ENCODE measurements at regions not wholly inside any gene's neighbourhood (a gene's known extent, or its start where the extent isn't known, plus 50 kb on each side); places are given as distances from the start of the nearest gene placed in this dataset.
"Not testable (repeated sequence)": the region's sequence is repeated elsewhere in the genome, so short reads cannot be mapped to it uniquely, and the experiment has no call there.

DNA sequence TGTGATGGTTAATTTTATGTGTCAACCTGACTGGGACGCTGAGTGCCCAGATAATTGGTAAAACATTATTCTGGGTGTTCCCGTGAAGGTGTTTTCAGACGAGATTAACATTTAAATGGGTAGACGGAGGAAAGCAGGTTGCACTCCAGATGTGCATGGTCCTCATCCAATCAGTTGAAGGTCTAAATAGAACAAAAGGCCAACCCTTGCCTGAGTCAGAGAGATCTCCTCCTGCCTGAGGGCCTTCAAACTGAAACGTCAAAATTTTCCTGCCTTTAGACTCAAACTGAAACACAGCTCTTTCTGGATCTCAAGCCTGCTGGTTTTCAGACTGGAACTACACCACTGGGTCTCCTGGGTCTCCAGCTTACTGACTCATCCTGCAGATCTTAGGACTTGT lies 73.5 kb downstream of the NPIPA8 start:
- not testable (repeated sequence) for DNase-seq (ENCODE audit: low spot score)

DNA sequence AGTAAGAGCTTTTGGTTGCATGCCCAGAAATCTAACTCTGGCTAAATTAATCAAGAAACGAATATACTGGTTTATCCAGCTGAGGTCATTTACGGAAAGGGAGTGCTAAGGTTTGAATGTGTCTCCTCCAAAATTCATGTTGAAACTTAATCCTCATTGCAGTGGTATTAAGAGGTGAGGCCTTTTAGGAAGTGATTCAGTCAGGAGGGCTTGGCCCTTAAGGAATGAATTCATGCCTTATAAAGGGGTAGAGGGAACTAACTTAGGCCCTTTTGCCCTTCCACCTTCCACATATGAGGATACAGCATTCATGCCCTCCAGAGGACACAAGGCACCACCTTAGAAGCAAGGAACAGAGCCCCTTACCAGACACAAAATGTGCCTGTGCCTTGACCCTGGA lies 74.7 kb downstream of the NPIPA8 start:
- not testable (repeated sequence) for DNase-seq (ENCODE audit: low spot score)

DNA sequence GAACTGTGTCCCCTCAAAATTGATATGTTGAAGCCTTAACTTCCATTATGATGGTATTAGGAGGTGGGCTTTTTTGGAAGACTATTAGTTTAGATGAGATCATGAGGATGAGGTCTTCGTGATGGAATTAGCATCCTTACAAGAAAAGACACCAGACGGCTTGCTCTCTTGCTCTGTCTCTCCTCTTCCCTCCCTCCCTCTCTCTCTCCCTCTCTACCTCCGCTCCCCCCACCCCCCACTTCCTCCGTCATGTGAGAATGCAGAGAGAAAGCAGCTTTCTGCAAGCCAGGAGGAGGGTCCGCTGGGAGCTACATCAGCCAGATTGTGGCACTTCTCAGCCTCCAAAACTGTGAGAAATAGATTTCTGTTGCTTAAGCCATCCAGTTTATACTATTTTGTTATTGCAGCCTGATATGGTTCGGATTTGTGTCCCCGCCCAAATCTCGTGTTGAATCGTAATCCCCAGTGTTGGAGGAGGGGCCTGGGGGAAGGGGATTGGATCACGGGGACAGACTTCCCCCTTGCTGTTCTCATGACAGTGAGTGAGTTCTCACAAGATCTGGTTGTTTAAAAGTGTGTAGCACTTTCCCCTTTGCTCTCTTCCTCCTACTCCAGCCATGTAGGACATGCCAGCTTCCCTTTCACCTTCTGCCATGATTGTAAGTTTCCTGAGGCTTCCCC lies 76.9 kb downstream of the NPIPA8 start:
- not testable (repeated sequence) for DNase-seq (ENCODE audit: low spot score)

DNA sequence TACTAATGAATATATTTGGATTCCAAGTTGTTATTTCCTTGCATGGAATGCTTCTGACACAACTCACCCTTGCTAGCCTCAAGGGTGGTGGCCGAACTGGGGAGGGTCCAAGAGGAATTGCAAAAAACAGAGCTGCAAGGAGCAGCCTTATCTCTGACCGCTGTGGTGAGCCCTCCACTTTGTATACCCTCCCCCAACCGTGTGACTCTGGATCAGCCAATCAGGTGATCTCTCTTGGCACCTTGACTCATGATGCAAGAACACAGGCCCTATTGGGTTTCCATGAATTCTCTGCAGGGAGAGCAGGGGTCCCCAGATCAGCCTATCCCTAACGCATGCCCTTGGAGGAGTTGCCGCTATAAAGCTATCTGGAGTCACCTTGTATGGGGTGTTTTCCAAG lies 83.6 kb downstream of the NPIPA8 start:
- DNase-seq (ENCODE audit: low spot score) = not testable (repeated sequence)

DNA sequence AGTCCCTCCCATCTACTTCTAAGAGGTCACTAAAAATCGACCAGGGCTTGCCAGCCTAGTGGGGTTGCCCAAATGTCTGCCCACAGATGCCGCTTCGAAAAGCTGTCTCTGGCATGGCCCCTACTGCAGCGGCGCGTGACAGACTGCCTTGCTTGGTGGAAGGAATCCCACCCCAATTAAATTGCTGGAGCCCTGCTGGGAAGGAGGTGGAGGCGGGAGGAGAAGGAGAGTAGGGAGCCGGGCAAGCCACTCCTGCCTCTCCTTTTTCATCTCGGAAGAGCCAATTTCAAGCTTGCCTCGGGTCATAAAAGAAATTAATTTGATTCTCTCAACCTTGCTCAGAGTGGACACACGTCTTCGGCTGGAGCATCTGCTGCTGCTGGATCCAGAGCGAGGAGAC lies 106.0 kb downstream of the NPIPA8 start:
- DNase-seq (ENCODE audit: low spot score) = not testable (repeated sequence)

DNA sequence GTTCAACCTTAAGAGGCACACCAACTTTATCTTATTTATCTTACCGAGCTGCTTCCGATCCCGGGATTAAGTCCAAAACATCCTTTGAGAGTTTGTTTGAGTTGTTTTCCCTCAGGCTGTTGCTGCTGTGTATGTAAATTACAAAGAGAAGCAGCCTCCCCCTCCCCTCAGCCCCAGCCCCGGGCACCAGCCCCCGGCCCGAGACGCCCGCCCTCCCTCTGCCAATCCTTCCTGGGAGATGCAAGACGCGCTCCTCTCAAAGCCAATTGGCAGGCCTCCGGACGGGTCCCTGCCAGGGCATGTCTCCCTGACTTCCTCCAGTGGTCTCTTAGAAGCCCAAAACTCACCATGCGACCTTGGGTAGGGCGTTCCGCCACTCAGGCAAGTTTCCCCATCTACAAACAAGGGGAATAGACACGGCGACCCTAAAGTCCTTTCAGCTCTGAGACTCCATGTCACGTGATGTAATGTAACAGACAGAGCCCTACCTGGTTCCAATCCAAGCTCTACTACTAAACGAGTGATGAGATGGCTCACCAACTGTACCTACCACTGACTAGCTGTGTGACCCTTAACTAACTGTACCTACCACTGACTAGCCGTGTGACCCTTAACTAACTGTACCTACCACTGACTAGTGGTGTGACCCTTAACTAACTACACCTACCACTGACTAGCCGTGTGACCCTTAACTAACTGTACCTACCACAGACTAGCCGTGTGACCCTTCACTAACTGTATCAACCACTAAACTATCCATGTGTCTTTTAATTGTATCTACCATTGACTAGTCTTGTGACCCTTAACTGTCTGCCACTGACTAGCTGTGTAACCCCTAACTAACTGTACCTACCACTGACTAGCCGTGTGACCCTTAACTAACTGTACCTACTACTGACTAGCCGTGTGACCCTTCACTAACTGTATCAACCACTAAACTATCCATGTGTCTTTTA lies 114.2 kb downstream of the NPIPA8 start:
- DNase-seq (ENCODE audit: low spot score) = not testable (repeated sequence)

DNA sequence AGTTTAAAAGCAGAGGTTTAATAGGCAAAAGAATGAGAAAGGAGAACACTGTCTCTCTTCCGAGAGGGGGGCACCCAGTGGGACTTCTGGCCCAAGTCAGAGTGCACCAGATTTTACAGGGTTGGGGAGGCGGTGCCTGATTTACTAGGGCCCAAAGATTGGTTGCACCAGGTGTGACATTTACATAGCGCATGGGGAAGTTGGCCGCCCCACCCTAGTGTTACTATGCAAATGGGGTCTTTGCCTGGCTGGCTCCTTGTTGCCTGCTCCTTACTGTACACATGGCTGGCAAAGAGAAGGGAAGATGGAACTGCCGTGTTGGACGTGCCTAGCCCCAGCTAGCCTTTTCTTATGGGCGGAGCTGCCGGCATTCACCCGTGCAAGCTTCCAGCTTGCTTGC lies 118.8 kb downstream of the NPIPA8 start:
- DNase-seq (ENCODE audit: low spot score) = not testable (repeated sequence)

DNA sequence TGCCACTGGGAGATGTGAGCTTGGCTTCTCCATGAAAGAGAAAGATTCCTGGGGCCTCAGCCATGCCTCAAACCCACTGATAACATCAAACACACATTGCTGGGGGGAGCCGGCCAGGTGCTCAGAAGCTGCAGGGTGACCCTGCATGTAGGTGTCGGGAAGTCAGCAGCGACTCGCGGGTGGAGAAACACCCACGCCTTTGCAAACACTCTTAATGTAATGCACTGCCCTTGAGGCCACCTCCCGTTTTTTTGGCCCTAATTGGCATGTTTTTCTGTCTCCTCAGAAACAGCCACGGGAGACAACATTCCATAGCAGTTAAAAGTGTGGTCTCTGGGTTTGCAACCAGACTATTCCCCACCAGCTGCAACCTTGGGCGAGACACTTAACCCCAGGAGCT lies 119.7 kb downstream of the NPIPA8 start:
- DNase-seq (ENCODE audit: low spot score) = not testable (repeated sequence)

DNA sequence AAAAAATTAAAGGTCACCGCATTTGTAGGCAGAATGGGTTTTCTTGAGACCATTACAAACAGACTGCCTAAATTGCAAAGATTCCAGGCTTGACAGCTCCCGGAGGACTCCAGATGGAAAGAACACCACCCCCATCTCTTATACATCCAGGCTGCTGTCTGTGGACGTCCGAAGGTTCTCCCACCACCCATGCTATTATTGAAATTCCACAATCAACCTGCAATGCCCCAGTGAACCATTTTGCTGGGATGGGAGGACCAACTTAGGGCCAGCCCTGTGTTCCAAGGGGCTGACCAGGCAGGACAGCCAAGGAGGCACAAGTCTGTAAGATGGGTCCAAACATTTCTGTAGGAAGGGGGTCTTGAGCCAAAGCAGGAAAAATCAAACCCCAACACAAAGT lies 122.7 kb downstream of the NPIPA8 start:
- not testable (repeated sequence) for DNase-seq (ENCODE audit: low spot score)

DNA sequence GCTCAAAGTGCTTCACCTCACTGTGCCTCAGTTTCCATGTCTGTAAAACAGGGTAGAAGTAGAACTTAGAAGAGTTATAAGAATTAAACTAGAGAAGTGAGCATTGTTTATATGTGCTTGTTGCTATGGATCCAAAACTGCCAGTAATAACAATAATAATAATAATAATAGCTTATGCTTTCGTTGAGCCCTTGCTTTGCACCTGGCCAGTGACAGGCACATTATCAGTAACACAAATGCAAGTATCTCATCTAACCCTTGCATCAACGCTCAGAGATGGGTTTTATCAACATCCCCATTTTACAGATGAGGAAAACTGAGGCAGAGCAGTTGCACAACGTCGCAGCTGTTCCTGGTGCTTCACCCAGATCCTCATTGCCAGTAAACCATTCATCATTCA lies 125.0 kb downstream of the NPIPA8 start:
- DNase-seq (ENCODE audit: low spot score) = not testable (repeated sequence)

DNA sequence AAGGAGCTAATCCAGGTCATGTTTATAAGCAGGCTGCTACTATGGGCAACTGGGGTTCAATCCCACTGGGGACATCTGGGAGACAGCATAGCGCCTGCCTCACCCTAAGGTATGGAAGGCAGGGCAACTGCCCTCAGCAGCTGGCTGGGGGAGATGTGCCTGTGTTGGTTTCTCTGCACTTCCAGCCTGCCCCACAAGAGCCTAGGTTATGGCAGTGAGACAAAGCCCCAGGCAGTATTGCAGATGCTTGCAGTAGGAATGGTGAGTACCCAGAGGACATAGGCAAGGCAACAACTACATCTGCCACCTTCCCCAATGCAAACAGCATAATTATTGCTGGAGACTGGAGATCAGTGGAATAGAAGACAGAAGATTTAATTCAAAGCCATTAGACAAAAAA lies 131.8 kb downstream of the NPIPA8 start:
- DNase-seq (ENCODE audit: low spot score) = not testable (repeated sequence)

DNA sequence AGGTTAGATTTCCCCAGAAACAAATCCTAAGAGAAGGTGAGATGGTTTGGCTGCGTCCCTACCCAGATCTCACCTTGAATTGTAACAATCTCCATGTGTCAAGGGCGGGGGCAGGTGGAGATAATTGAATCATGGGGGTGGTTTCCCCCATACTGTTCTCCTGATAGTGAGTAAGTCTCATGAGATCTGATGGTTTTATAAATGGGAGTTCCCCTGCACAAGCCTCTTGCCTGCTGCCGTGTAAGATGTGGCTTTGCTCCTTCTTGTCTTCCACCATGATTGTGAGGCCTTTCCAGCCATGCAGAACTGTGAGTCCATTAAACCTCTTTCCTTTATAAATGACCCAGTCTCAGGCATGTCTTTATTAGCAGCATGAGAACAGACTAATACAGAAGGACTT lies 132.2 kb downstream of the NPIPA8 start:
- DNase-seq (ENCODE audit: low spot score) = not testable (repeated sequence)

DNA sequence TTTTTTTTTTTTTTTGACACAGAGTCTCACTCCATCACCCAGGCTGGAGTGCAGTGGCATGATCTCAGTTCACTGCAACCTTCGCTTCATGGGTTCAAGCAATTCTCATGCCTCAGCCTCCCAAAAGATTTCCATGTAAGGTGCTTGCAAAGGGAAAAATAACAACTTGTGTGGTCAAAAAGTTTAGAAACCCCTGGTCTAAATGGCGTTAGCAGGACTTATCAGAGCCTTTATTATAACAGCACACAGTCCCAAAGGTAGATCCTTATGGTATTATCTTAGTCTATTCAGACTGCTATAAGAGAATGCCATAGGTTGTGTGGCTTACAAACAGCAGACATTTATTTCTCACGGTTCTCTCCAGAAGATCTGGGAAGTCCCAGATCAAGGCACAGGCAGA lies 135.0 kb downstream of the NPIPA8 start:
- DNase-seq (ENCODE audit: low spot score) = not testable (repeated sequence)

DNA sequence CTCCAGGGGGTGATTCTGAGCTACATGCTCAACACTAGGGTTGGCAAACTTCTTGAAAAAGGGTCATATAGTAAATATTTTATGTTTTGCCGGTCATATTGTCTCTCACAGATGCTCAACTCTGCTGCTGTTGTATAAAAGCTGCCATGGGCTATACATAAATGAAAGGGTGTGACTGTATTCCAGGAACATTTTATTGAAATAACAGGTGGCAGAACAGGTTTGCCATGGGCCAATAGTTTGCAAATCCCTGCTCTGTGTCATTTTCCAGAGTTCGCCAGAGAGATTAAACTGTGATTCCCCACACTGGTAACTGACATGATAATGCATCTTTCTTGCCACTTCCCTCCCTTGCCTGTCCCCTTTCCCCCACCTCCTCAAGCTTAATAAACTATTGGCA lies 144.1 kb downstream of the NPIPA8 start:
- DNase-seq (ENCODE audit: low spot score) = not testable (repeated sequence)

DNA sequence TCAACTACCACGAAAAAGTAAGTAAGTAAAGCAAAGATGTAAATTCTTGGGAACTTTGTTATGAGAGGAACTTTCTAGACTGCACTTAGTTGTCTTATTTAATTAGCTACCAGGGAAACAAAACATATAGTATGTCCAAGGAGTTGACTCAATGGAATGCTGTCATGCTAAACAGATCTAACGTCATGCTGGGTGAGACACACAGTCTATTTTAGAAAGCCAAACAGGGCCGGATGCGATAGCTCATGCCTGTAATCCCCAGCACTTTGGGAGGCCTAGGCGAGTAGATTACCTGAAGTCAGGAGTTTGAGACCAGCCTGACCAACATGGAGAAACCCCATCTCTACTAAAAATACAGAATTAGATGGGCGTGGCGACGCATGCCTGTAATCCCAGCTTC lies 146.4 kb downstream of the NPIPA8 start:
- not testable (repeated sequence) for DNase-seq (ENCODE audit: low spot score)

DNA sequence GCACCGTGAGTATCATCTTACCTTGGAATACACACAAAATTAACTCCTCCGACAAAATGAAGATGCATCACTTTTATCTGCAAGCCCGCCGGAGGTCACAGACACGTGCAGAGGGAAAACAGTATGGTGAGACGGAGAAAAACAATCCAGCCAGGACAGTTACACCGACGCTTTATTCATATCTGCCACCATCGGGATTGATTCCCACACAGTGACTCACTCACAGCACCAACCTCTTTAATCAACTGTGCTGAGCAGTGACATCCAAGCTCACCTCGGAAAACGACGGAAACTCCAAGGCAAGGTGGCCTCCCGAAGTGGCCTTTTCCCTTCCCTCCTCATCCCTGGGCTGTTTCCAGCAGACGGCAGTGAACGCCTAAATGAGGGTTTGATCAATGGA lies 151.8 kb downstream of the NPIPA8 start:
- DNase-seq (ENCODE audit: low spot score) = not testable (repeated sequence)

DNA sequence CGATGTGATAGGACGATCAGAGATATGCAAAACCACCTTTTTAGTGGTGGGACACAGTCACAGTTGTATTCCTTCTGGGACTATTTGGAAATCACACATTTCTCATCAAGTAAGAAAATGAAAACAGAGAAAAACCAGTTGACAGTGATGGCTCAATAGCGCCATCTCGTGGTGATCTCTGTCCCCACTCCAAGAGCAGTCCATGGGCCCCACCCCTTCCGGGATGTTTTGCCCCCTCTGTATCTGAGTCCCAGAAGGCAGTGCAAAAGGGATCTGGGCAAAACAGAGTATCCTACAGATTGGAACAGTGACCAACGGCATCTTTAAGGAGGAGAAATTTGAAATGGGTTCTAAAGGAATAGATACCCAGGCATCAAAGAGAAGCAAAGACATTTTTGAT lies 155.5 kb downstream of the NPIPA8 start:
- not testable (repeated sequence) for DNase-seq (ENCODE audit: low spot score)

DNA sequence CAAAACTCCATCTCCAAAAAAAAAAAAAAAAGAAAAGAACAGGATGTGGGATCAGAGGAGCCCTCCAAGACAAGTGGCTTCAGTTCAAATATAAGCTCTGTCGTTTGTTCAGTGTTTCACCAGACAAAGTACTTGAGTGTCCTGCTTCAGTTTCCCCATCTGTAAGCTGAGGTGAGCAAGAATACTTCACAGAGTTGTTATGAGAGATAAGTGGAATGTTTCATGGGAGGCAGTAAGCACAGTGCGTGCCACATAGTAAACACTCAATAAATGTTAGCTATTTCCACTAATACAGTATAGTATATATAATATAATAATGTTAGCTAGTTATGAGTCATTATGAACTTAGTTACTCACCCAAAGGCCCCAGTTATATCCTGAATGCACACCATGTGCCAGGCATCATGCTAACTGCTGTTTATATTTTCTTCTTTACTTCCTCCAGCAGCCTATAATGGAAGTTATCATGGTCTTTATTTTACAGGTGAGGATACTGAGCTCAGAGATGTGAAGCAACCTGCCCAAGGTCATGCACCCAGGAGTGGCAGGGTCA lies 162.5 kb downstream of the NPIPA8 start:
- not testable (repeated sequence) for DNase-seq (ENCODE audit: low spot score)

DNA sequence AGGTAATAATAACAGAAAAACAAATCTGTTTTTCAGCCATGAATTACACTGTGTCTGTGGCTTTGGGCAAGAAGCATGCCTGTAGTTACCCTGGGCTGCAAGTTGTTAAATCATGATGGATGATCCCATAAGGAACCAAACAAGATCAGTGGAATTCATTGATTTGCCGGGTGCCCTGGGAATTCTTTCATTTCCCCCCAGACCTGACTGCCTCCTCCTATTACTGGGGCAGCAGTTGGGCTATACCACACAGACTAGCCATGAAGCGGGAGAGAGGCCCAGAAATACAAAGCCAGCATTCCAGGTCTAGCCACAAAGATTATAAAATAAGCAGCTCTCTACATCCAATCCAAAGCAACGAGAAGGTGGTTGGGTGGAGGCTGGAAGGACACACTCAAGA lies 174.2 kb downstream of the NPIPA8 start:
- not testable (repeated sequence) for DNase-seq (ENCODE audit: low spot score)

DNA sequence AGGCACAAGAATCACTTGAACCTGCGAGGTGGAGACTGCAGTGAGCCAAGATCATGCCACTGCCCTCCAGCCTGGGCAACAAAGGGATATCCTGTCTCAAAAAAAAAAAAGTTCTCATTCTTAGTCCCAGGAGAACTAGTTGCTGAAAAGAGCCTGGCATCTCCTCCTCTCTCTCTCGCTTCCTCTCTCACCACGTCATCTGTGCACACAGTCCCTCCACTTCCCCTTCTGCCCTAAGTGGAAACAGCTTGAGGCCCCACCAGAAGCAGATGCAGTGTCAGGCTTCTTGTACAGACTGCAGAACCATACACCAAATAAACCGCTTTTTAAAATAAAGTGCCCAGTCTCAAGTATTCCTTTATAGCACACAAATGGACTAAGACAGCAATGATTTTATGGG lies 175.3 kb downstream of the NPIPA8 start:
- DNase-seq (ENCODE audit: low spot score) = not testable (repeated sequence)

DNA sequence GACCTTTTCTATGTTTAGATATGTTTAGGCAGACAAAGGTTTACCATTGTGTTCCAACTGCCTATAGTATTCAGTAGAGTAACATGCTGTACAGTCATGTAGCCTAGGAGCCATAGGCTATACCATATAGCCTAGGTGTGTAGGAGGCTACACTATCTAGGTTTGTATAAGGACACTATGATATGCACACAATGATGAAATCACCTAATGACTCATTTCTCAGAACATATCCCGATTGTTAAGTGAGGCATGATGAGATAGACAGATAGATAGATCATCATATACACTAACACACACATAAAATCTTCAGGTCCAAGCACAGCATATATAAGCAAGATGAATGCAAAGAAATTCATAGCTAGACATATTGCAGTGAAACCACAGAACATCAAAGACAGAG lies 177.4 kb downstream of the NPIPA8 start:
- DNase-seq (ENCODE audit: low spot score) = not testable (repeated sequence)

DNA sequence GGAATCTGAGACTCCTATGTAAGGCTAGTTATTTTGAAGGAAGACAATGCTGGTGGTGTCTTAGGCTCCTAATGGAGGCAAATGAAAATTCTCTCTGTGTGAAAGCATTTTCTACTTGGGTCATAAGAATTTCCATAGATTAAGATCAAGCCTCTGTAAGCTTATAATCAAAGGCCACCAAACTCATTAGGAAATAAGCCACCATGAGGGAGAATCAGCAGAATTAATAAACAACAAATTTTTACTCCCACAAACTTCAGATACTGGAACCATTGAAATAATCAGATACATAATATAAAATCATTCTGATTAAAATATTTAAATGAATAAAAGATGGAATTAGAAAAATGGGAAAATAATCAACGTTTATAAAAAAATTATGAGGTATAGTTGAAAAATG lies 178.7 kb downstream of the NPIPA8 start:
- DNase-seq (ENCODE audit: low spot score) = not testable (repeated sequence)

DNA sequence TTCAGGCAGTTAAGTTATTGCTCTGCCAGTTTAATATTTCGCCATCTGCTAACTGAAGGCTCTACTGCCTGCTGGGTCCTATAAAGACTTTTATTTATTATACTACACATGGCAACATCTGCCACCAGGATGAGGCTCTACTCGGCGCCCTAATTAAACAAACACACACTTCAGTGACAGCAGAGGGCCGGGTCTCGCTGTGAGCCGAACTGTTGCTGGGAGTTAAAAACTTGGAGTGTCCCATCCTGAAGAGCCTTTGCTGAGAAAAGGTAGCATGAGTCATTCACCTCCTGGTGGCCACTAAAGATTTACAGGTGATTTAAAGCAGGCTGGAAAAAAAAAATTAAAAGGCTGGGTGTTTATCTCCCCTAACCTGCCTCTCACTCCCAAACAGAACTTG lies 183.7 kb downstream of the NPIPA8 start:
- DNase-seq (ENCODE audit: low spot score) = not testable (repeated sequence)
